HG02852 (cell line): ENCODE measurements at regions not wholly inside any gene's neighbourhood (a gene's known extent, or its start where the extent isn't known, plus 50 kb on each side); places are given as distances from the start of the nearest gene placed in this dataset.

ENCODE experiments used
- ATAC-seq: cut with Tn5 transposase; IDR thresholded peaks from one replicate; pipeline ENCODE4 v1.9.1; 2021; ENCODE audit warnings: mild to moderate bottlenecking, moderate library complexity; ENCODE audit not compliant: unreplicated experiment

DNA sequence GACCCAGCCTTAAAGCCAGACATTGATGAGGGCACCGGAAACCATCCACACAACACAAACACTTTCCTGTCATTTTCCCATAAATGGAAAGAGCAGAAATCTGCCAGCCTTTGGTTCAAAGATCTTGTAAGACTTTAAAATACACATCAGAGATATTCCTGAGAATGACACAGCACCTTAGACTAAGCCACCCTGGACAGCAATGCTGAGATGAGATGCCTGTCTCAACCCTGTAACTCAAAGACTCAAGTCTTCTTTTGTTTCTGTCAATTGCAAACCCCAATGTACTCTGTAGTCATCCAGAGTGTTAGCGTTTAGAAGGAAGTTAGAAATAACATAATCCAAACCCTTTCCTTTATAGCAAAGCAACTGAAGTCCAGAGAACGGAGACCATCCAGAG lies 119.2 kb downstream of the CCNA1 start:
- ATAC-seq, result no peak

DNA sequence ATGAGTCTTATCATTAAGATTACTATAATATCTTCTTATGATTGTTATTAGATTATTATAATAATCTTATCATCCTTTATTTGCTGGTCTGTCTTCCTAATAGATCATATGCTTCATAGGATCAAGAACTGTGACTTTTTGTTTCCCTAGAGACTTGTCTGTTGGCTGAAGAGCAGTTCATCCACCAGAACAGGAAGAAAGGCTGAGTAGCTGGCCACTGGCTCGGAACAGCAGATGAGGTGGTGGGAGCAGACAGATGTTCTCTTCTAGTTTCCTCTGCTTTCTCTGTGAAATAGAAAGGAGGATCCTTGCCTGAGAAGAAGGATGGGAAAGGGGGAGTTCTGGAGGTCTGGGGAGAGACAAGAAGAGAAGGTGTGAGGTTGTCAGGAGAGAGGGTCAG lies 120.0 kb downstream of the CCNA1 start:
- no peak for ATAC-seq

- no peak for ATAC-seq
Observed at GRCh38 chr13:36553491-36553890, 120.3 kb upstream of the SERTM1 start.

DNA sequence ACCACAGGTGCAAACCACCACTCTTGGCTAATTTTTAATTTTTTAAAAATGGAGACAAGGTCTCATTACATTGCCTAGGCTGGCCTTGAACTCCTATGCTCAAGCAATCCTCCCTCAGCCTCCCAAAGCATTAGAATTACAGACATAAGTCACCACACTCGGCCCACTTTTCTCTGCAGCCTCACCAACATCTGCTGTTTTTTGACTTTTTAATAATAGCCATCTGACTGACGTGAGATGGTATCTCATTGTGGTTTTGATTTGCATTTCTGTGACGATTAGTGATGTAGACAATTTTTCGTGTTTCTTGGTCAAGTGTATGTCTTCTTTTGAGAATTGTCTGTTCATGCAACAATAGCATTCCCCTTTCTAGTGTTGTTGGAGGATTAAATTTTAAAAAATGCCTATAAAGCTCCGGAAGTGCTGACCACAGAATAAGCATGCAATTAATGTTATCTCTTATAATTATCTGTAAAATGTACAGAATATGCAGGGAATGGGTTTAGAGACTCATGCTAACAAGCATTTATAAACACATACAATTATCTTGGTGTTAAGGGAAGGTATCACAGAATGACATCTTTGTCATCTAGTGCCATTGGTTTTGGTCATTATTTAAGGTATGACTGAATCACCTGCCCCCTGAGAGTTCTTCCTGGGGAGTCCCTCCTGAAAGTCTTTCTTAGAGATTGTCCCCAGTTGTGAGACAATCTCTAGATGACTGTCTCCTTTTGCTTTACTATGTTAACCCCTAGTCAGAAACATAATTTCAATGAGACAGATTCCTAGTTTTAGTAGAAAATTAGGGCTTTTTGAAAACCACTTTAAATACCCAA lies 118.5 kb upstream of the SERTM1 start:
- peak; percentile 57 for ATAC-seq

GRCh38 chr13:36559375-36559774 lies 114.4 kb upstream of the SERTM1 start:
- no peak for ATAC-seq

- no peak for ATAC-seq
Observed at GRCh38 chr13:36567485-36567884, 106.3 kb upstream of the SERTM1 start.

GRCh38 chr13:36570489-36570888 lies 103.3 kb upstream of the SERTM1 start:
- ATAC-seq, result no peak

GRCh38 chr13:36571444-36571843 lies 102.4 kb upstream of the SERTM1 start:
- no peak for ATAC-seq

DNA sequence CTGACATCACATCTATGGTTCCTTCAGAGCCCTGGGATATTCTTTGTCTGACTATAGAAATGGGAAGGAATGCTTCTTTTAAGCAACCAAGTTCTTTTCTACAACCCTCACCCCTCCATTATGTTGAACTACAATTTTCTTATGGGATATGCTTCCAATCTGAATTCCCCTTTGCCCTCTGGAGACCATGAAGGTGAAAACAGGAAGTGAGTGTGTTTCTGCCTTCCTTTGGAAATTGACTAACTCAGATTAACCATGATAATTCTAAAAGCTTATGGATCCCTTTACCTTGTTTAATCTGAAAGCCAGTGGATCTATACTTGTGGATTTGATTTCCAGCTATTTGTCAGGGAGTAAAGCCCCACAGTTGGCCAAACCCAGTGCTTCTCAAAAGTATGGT lies 90.8 kb upstream of the SERTM1 start:
- no peak for ATAC-seq

- ATAC-seq, result no peak
Observed at GRCh38 chr13:36599641-36600040, 74.2 kb upstream of the SERTM1 start.

DNA sequence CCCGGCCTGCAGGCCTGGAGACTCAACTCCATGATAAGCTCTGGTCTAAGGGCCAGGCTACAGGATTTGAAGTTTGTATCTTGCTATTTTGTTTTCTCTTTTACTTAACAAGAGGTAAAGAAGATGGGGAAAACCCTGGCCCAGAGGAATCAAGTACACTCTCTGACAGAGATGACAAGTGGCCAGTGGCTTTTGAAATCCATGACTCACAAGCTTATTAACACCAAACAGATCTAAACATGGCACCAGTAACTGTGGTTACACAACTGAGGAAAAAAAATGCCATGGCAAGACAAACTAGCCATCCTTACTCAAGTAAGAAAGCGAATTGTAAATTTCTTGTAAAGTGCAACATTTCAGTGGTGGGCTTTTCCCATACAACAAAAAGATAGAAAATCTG lies 72.6 kb upstream of the SERTM1 start:
- no peak for ATAC-seq

DNA sequence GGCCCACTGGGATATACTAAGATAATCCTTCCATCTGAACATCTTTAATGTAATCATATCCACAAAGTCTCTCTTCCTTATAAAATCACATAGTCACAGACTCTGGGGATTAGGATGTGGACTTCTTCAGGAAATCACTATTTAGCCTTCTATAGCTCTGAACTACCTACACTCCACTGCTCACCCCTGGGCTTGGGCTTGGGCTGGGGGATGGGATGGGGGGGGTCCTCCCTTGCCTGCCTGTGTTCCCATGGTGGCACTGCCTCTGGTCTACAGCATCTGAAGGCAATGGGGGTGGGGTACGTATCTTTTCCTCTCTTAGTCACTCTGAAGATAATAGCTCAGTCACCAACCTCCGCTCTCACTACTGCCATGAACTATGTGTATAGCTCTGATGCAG lies 67.8 kb upstream of the SERTM1 start:
- ATAC-seq, result no peak

DNA sequence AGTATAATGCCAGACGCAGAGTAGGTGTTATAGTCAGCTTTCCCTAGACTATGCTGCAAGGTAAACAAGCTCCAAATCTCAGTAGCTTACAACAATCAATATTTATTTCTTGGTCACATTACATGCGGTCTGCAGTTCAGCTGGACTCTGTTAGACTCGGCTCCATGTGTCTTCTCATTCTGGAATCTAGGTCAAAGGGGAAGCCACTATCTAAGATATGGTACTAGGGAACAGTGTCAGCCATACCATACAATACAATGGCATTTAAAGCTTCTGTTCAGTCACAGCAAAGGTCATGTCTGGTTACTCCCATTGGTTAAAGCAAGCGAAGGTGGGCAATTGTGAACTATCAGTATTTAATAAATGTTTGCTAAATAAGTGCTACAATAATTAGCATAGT lies 65.3 kb upstream of the SERTM1 start:
- ATAC-seq, result no peak

DNA sequence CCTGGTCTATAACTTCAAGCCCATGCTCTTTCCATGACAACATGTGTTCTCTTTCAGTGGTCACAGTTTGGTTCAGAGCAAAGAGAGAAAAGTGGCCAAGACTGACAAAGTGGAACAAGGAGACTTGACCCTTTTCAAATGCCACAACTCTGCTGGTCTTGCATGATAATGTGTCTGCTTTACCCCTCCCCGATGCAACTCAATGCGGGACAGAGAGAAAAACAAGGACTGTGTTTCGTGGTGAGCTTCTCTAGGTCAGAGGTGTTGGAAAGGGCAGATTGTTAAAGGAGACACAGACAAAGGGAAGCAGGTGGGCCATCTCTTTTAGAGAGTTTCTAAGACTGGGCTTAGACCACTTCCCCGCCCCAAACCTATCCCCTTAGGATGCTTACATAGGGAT lies 61.6 kb upstream of the SERTM1 start:
- ATAC-seq, result no peak

DNA sequence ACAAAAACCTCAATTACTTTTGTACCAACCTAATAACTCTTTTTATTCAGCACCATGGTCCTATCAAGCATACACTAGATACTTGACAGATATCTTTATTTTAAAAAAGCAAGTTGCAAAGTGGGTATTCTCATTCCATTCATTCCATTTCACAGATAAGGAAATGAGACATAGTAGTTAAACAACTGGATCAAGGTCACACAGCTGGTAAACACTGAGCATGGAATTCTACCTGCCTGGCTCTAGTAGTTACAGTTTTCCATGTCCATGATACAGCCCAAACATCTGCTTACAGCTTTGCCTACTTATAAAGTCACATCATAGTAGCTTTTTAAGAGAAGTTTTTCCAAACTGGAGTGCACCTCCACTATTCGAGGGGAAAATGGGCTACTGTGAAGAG lies 57.1 kb upstream of the SERTM1 start:
- no peak for ATAC-seq

- no peak for ATAC-seq
Observed at GRCh38 chr13:36619535-36619934, 54.3 kb upstream of the SERTM1 start.
